ENCODE measurements at regions not wholly inside any gene's neighbourhood (a gene's known extent, or its start where the extent isn't known, plus 50 kb on each side); places are given as distances from the start of the nearest gene placed in this dataset.

- peak; percentile 92 for DNase-seq (ENCODE audit: low spot score)
- intact Hi-C loops (cut with micrococcal nuclease; ENCODE audit: unreplicated experiment) = no loop called here
- CTCF ChIA-PET = no interaction called here
- H3K9me3 ChIP-seq (ENCODE audit: low read depth, low read length, poor library complexity, severe bottlenecking) = no peaks in the 10 kb centered on the region
- H3K27ac ChIP-seq (ENCODE audit: low read depth, low read length, poor library complexity, severe bottlenecking) = no peak overlapping the region
- H3K4me1 ChIP-seq (ENCODE audit: insufficient read depth, low read length, poor library complexity, severe bottlenecking) = peaks cover 12% of the 10 kb centered on the region
- H3K4me3 ChIP-seq (ENCODE audit: low read depth, low read length, poor library complexity, severe bottlenecking) = no peak overlapping the region
- POLR2A ChIA-PET (ENCODE audit: low non-redundant PET) = no interaction called here
- no TSS peak for BruUV-seq (replicated peaks)
- H3K27me3 ChIP-seq (replicated peaks; ENCODE audit: insufficient read depth, low read depth, low read length, poor library complexity) = no peaks in the 10 kb centered on the region
- no peaks in the 10 kb centered on the region for H3K36me3 ChIP-seq (ENCODE audit: insufficient read depth, low read length, poor library complexity, severe bottlenecking)
- TF ChIP-seq EZH2 (IDR thresholded peaks at IDR 0.05; ENCODE audit: borderline replicate concordance, low read depth, low read length, poor library complexity, severe bottlenecking) = no peak
- no peak for TF ChIP-seq CTCF (conservative IDR thresholded peaks at IDR 0.05; ENCODE audit: low read depth, low read length)
Measured at GRCh38 chr12:65649126-65649525, 175.2 kb upstream of the HMGA2 start.

DNA sequence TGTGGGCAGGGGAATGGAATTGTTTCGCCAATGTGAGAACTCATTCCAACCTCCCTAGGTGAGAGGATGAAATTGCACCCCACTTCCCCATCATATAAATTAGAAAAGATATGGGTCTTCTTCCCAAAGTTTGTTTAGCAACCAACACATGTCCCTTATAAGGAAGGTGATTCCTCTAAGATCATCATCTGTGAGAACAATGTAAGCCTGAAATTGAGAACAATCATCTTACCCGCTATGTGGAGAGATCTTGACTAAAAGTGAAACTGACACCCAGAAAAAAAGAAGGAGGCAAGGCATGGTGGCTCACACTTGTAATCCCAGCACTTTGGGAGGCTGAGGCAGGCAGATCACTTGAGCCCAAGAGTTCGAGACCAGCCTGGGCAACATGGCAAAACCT lies 173.2 kb upstream of the HMGA2 start:
- Histone ChIP-seq H3K27ac (ENCODE audit: low read depth, low read length, poor library complexity, severe bottlenecking) (no peak overlapping the region), H3K27me3 (replicated peaks; ENCODE audit: insufficient read depth, low read depth, low read length, poor library complexity) (no peaks in the 10 kb centered on the region), H3K36me3 (ENCODE audit: insufficient read depth, low read length, poor library complexity, severe bottlenecking) (no peaks in the 10 kb centered on the region), H3K4me3 (ENCODE audit: low read depth, low read length, poor library complexity, severe bottlenecking) (no peak overlapping the region), H3K4me1 (ENCODE audit: insufficient read depth, low read length, poor library complexity, severe bottlenecking) (peaks cover 16% of the 10 kb centered on the region), H3K9me3 (ENCODE audit: low read depth, low read length, poor library complexity, severe bottlenecking) (no peaks in the 10 kb centered on the region)
- intact Hi-C loops (cut with micrococcal nuclease; ENCODE audit: unreplicated experiment) = no loop called here
- BruUV-seq (replicated peaks) = no TSS peak
- POLR2A ChIA-PET (ENCODE audit: low non-redundant PET) = no interaction called here
- CTCF ChIA-PET = no interaction called here
- TF ChIP-seq CTCF (conservative IDR thresholded peaks at IDR 0.05; ENCODE audit: low read depth, low read length) (no peak), EZH2 (IDR thresholded peaks at IDR 0.05; ENCODE audit: borderline replicate concordance, low read depth, low read length, poor library complexity, severe bottlenecking) (no peak)
- DNase-seq (ENCODE audit: low spot score) = no peak

- H3K9me3 ChIP-seq (ENCODE audit: low read depth, low read length, poor library complexity, severe bottlenecking) = no peaks in the 10 kb centered on the region
- intact Hi-C loops (cut with micrococcal nuclease; ENCODE audit: unreplicated experiment) = no loop called here
- BruUV-seq (replicated peaks) = no TSS peak
Measured at GRCh38 chr12:65653321-65653720, 171.0 kb upstream of the HMGA2 start.

More at GRCh38 chr12:65653321-65653720, 171.0 kb upstream of the HMGA2 start:
- POLR2A ChIA-PET (ENCODE audit: low non-redundant PET) = no interaction called here
- Histone ChIP-seq H3K4me3 (ENCODE audit: low read depth, low read length, poor library complexity, severe bottlenecking) (no peak overlapping the region), H3K4me1 (ENCODE audit: insufficient read depth, low read length, poor library complexity, severe bottlenecking) (peaks cover 35% of the 10 kb centered on the region), H3K27ac (ENCODE audit: low read depth, low read length, poor library complexity, severe bottlenecking) (no peak overlapping the region), H3K36me3 (ENCODE audit: insufficient read depth, low read length, poor library complexity, severe bottlenecking) (no peaks in the 10 kb centered on the region), H3K27me3 (replicated peaks; ENCODE audit: insufficient read depth, low read depth, low read length, poor library complexity) (no peaks in the 10 kb centered on the region)
- TF ChIP-seq EZH2 (IDR thresholded peaks at IDR 0.05; ENCODE audit: borderline replicate concordance, low read depth, low read length, poor library complexity, severe bottlenecking) (no peak), CTCF (conservative IDR thresholded peaks at IDR 0.05; ENCODE audit: low read depth, low read length) (no peak)
- no peak for DNase-seq (ENCODE audit: low spot score)
- CTCF ChIA-PET = no interaction called here
